ENCODE measurements at regions not wholly inside any gene's neighbourhood (a gene's known extent, or its start where the extent isn't known, plus 50 kb on each side); places are given as distances from the start of the nearest gene placed in this dataset.

GRCh38 chr3:95456835-95457234, 1357.6 kb upstream of the EPHA6 start:
- intact Hi-C loops (cut with DNase I) = no loop called here
- no peak for TF ChIP-seq CTCF (IDR thresholded peaks at IDR 0.05)
- TF ChIP-seq POLR2A (IDR thresholded peaks at IDR 0.05) = no peak
- H3K4me3 ChIP-seq = no peak overlapping the region
- no peaks in the 10 kb centered on the region for H3K9me3 ChIP-seq (replicated peaks in 1 of 3)
- DNase-seq = no peak
- H3K27ac ChIP-seq = no peak overlapping the region
- H3K36me3 ChIP-seq (replicated peaks in 1 of 2) = no peaks in the 10 kb centered on the region
- no peaks in the 10 kb centered on the region for H3K4me1 ChIP-seq (replicated peaks in 1 of 2)
- no peaks in the 10 kb centered on the region for H3K27me3 ChIP-seq

GRCh38 chr3:95459706-95460105, 1354.7 kb upstream of the EPHA6 start:
- no peak for DNase-seq
- TF ChIP-seq POLR2A (IDR thresholded peaks at IDR 0.05) (no peak), CTCF (IDR thresholded peaks at IDR 0.05) (no peak)
- H3K27ac ChIP-seq = no peak overlapping the region
- no peaks in the 10 kb centered on the region for H3K9me3 ChIP-seq (replicated peaks in 1 of 3)
- H3K27me3 ChIP-seq = no peaks in the 10 kb centered on the region
- no peak overlapping the region for H3K4me3 ChIP-seq
- intact Hi-C loops (cut with DNase I) = no loop called here
- H3K36me3 ChIP-seq (replicated peaks in 1 of 2) = no peaks in the 10 kb centered on the region
- WGBS, 4 donors = 49 to 55% (median 54%) methylated on average over 3 of the region's 3 CpGs
- no peaks in the 10 kb centered on the region for H3K4me1 ChIP-seq (replicated peaks in 1 of 2)

- H3K27me3 ChIP-seq = no peaks in the 10 kb centered on the region
- TF ChIP-seq POLR2A (IDR thresholded peaks at IDR 0.05) = no peak
- TF ChIP-seq CTCF (IDR thresholded peaks at IDR 0.05) = no peak
- 34 to 37% (median 36%) methylated on average over 2 of the region's 2 CpGs for WGBS, 4 donors
- no peaks in the 10 kb centered on the region for H3K9me3 ChIP-seq (replicated peaks in 1 of 3)
- no peaks in the 10 kb centered on the region for H3K36me3 ChIP-seq (replicated peaks in 1 of 2)
- H3K4me3 ChIP-seq = no peak overlapping the region
- no peak for DNase-seq
- intact Hi-C loops (cut with DNase I) = no loop called here
- no peak overlapping the region for H3K27ac ChIP-seq
- H3K4me1 ChIP-seq (replicated peaks in 1 of 2) = no peaks in the 10 kb centered on the region
These were observed 1354.1 kb upstream of the EPHA6 start for GRCh38 chr3:95460274-95460673.

GRCh38 chr3:95462161-95462560, 1352.2 kb upstream of the EPHA6 start:
- Histone ChIP-seq H3K4me1 (replicated peaks in 1 of 2) (no peaks in the 10 kb centered on the region), H3K27ac (no peak overlapping the region), H3K4me3 (no peak overlapping the region), H3K36me3 (replicated peaks in 1 of 2) (no peaks in the 10 kb centered on the region), H3K27me3 (no peaks in the 10 kb centered on the region), H3K9me3 (replicated peaks in 1 of 3) (no peaks in the 10 kb centered on the region)
- no peak for TF ChIP-seq CTCF (IDR thresholded peaks at IDR 0.05)
- TF ChIP-seq POLR2A (IDR thresholded peaks at IDR 0.05) = no peak
- WGBS, 4 donors = 63 to 90% (median 77%) methylated on average over 5 of the region's 5 CpGs
- intact Hi-C loops (cut with DNase I) = no loop called here
- DNase-seq = no peak
